ENCODE measurements at regions not wholly inside any gene's neighbourhood (a gene's known extent, or its start where the extent isn't known, plus 50 kb on each side); places are given as distances from the start of the nearest gene placed in this dataset.

DNA sequence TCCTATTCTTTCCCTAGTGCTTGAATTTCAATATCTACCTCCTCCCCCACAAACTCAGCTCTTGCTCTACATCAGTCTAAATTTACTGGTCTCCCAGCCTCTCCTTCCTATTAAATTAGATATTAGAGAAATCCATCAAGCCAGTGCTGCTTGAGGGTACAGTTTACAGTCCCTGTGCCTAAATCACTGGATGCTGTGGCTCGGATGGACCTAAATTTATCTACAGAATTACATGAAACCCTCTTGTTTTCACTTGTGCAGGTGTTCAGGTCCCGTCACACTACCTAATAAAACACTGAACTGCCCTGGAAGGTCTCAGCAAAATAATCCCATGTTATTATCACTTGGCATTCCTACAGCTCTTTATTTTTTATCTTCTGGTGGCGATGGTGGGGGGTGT, 134.7 kb upstream of the E2F8 start:
- H3K9me3 ChIP-seq (ENCODE audit: low read length), result no peaks in the 10 kb centered on the region
- no peak overlapping the region for H3K4me3 ChIP-seq (ENCODE audit: low read length)
- H3F3A ChIP-seq (ENCODE audit: insufficient read depth, low read length, poor library complexity, severe bottlenecking), result no peaks in the 10 kb centered on the region
- no peak overlapping the region for H2AFZ ChIP-seq (ENCODE audit: low read depth, low read length)
- no peak overlapping the region for H3K9ac ChIP-seq (ENCODE audit: low read length)
- no peaks in the 10 kb centered on the region for H3K36me3 ChIP-seq (ENCODE audit: insufficient read depth, low read length)
- no peaks in the 10 kb centered on the region for H3K27me3 ChIP-seq (ENCODE audit: insufficient read depth, low read depth, low read length)
- H3K4me2 ChIP-seq (ENCODE audit: low read length), result no peak overlapping the region
- H3K9me2 ChIP-seq (ENCODE audit: insufficient read depth, low read length), result no peaks in the 10 kb centered on the region
- no peaks in the 10 kb centered on the region for H4K20me1 ChIP-seq (ENCODE audit: insufficient read depth)
- no peaks in the 10 kb centered on the region for H3K79me2 ChIP-seq (replicated peaks; ENCODE audit: insufficient read depth, low read length)
- H3K27ac ChIP-seq (ENCODE audit: low read length), result no peak overlapping the region
- TF ChIP-seq, protein P1, sequence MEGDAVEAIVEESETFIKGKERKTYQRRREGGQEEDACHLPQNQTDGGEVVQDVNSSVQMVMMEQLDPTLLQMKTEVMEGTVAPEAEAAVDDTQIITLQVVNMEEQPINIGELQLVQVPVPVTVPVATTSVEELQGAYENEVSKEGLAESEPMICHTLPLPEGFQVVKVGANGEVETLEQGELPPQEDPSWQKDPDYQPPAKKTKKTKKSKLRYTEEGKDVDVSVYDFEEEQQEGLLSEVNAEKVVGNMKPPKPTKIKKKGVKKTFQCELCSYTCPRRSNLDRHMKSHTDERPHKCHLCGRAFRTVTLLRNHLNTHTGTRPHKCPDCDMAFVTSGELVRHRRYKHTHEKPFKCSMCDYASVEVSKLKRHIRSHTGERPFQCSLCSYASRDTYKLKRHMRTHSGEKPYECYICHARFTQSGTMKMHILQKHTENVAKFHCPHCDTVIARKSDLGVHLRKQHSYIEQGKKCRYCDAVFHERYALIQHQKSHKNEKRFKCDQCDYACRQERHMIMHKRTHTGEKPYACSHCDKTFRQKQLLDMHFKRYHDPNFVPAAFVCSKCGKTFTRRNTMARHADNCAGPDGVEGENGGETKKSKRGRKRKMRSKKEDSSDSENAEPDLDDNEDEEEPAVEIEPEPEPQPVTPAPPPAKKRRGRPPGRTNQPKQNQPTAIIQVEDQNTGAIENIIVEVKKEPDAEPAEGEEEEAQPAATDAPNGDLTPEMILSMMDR (IDR thresholded peaks at IDR 0.05; ENCODE audit: poor library complexity, severe bottlenecking), result no peak
- TF ChIP-seq EZH2 (IDR thresholded peaks at IDR 0.05; ENCODE audit: borderline replicate concordance, insufficient read depth, low read length, poor library complexity, severe bottlenecking) (no peak), RAD21 (conservative IDR thresholded peaks at IDR 0.05) (no peak), MXI1 (conservative IDR thresholded peaks at IDR 0.05; ENCODE audit: poor library complexity, severe bottlenecking) (no peak), POLR2AphosphoS5 (IDR thresholded peaks at IDR 0.05) (no peak), EP300 (conservative IDR thresholded peaks at IDR 0.05; ENCODE audit: poor library complexity, severe bottlenecking) (no peak), TAF1 (IDR thresholded peaks at IDR 0.05; ENCODE audit: low read depth) (no peak), SMC3 (conservative IDR thresholded peaks at IDR 0.05; ENCODE audit: poor library complexity) (no peak)
- TF ChIP-seq, protein P2, sequence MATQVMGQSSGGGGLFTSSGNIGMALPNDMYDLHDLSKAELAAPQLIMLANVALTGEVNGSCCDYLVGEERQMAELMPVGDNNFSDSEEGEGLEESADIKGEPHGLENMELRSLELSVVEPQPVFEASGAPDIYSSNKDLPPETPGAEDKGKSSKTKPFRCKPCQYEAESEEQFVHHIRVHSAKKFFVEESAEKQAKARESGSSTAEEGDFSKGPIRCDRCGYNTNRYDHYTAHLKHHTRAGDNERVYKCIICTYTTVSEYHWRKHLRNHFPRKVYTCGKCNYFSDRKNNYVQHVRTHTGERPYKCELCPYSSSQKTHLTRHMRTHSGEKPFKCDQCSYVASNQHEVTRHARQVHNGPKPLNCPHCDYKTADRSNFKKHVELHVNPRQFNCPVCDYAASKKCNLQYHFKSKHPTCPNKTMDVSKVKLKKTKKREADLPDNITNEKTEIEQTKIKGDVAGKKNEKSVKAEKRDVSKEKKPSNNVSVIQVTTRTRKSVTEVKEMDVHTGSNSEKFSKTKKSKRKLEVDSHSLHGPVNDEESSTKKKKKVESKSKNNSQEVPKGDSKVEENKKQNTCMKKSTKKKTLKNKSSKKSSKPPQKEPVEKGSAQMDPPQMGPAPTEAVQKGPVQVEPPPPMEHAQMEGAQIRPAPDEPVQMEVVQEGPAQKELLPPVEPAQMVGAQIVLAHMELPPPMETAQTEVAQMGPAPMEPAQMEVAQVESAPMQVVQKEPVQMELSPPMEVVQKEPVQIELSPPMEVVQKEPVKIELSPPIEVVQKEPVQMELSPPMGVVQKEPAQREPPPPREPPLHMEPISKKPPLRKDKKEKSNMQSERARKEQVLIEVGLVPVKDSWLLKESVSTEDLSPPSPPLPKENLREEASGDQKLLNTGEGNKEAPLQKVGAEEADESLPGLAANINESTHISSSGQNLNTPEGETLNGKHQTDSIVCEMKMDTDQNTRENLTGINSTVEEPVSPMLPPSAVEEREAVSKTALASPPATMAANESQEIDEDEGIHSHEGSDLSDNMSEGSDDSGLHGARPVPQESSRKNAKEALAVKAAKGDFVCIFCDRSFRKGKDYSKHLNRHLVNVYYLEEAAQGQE (IDR thresholded peaks at IDR 0.05; ENCODE audit: borderline replicate concordance), result no peak

DNA sequence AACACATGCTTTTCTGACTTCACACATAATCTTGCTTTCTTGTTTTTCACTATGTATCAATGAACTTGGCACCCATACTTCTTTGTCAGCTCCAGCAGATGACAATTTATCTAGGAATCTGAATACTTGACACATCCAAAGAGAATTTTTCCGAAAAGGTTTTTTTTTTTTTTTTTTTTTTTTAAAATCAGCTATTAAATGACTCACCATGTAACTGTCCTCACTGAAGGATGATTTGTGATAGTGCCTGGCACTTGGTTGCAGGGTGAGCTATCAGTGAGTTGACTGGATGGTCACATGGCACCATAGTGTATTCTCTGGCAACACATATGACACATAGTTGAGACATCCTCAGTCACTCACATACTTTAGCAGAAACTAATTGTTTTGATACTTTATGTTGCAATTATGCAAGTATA, 133.4 kb upstream of the E2F8 start:
- Histone ChIP-seq H3K27me3 (ENCODE audit: insufficient read depth, low read depth, low read length) (no peaks in the 10 kb centered on the region), H3K9me2 (ENCODE audit: insufficient read depth, low read length) (no peaks in the 10 kb centered on the region), H3K9me3 (ENCODE audit: low read length) (no peaks in the 10 kb centered on the region), H3K9ac (ENCODE audit: low read length) (no peak overlapping the region), H3K36me3 (ENCODE audit: insufficient read depth, low read length) (no peaks in the 10 kb centered on the region), H3K4me2 (ENCODE audit: low read length) (no peak overlapping the region), H4K20me1 (ENCODE audit: insufficient read depth) (no peaks in the 10 kb centered on the region), H3F3A (ENCODE audit: insufficient read depth, low read length, poor library complexity, severe bottlenecking) (no peaks in the 10 kb centered on the region), H3K27ac (ENCODE audit: low read length) (no peak overlapping the region), H3K79me2 (replicated peaks; ENCODE audit: insufficient read depth, low read length) (no peaks in the 10 kb centered on the region), H3K4me3 (ENCODE audit: low read length) (no peak overlapping the region), H2AFZ (ENCODE audit: low read depth, low read length) (no peak overlapping the region)
- TF ChIP-seq, protein P2 (IDR thresholded peaks at IDR 0.05; ENCODE audit: borderline replicate concordance), result no peak
- TF ChIP-seq, protein P1 (IDR thresholded peaks at IDR 0.05; ENCODE audit: poor library complexity, severe bottlenecking), result no peak
- TF ChIP-seq EP300 (conservative IDR thresholded peaks at IDR 0.05; ENCODE audit: poor library complexity, severe bottlenecking) (no peak), MXI1 (conservative IDR thresholded peaks at IDR 0.05; ENCODE audit: poor library complexity, severe bottlenecking) (no peak), EZH2 (IDR thresholded peaks at IDR 0.05; ENCODE audit: borderline replicate concordance, insufficient read depth, low read length, poor library complexity, severe bottlenecking) (no peak), RAD21 (conservative IDR thresholded peaks at IDR 0.05) (no peak), POLR2AphosphoS5 (IDR thresholded peaks at IDR 0.05) (no peak), SMC3 (conservative IDR thresholded peaks at IDR 0.05; ENCODE audit: poor library complexity) (no peak), TAF1 (IDR thresholded peaks at IDR 0.05; ENCODE audit: low read depth) (no peak)

Data from neural cell (in vitro differentiated cells).